ENCODE measurements at regions not wholly inside any gene's neighbourhood (a gene's known extent, or its start where the extent isn't known, plus 50 kb on each side); places are given as distances from the start of the nearest gene placed in this dataset.

- no peak overlapping the region for H3K23ac ChIP-seq (ENCODE audit: insufficient read length)
- H3K4ac ChIP-seq (replicated peaks; ENCODE audit: insufficient read length, low read depth, low read length) = no peak overlapping the region
- H4K8ac ChIP-seq (ENCODE audit: extremely low read depth, insufficient read depth, low read length) = no peak overlapping the region
- H3K18ac ChIP-seq (ENCODE audit: extremely low read depth, low read length) = no peak overlapping the region
- H3K4me2 ChIP-seq (ENCODE audit: insufficient read depth in 1 of 2, low read depth in 2 of 2, low read length in 2 of 2) = no peak overlapping the region
- no peaks in the 10 kb centered on the region for H3K79me2 ChIP-seq (ENCODE audit: control insufficient read depth in 1 of 2, insufficient read depth in 2 of 2, low read length in 2 of 2)
- no peak overlapping the region for H3K4me3 ChIP-seq (ENCODE audit: extremely low read depth in 1 of 4, insufficient read depth in 2 of 4, low read depth in 3 of 4, low read length in 4 of 4)
- H2AFZ ChIP-seq (ENCODE audit: low read length) = no peak overlapping the region
- H4K20me1 ChIP-seq (replicated peaks in 1 of 2; ENCODE audit: control insufficient read depth in 1 of 2, insufficient read depth in 2 of 2, low read length in 2 of 2) = peaks cover 2 to 7% of the 10 kb centered on the region in 2 experiments
- no peak overlapping the region for H4K5ac ChIP-seq (ENCODE audit: insufficient read length, low read depth, low read length)
- H3K36me3 ChIP-seq (ENCODE audit: control insufficient read depth in 2 of 4, insufficient read depth in 4 of 4, low read length in 3 of 4) = no peaks in the 10 kb centered on the region
- H3K56ac ChIP-seq (replicated peaks; ENCODE audit: insufficient read length, low read depth, low read length) = no peak overlapping the region
- no peaks in the 10 kb centered on the region for H3K9me3 ChIP-seq (ENCODE audit: insufficient read depth in 2 of 2, low read depth in 1 of 2, low read length in 1 of 2)
- H2BK12ac ChIP-seq (ENCODE audit: low read depth, low read length) = no peak overlapping the region
- ChIA-PET POLR2A (ENCODE audit: partially characterized antibody) (no interaction called here), CTCF (ENCODE audit: partially characterized antibody) (interaction anchor here (1.2 to 7.6 kb wide), 2 partner anchors 121 to 126 kb away, joined by 3 to 36 read pairs; no protein-coding TSS in a partner anchor)
- H3K23me2 ChIP-seq (ENCODE audit: low read depth, low read length) = no peaks in the 10 kb centered on the region
- no peak overlapping the region for H2BK15ac ChIP-seq (ENCODE audit: low read length)
- peaks cover 5 to 15% (median 10%) of the 10 kb centered on the region in 4 experiments for H3K4me1 ChIP-seq (replicated peaks in 1 of 4; ENCODE audit: control insufficient read depth in 3 of 4, insufficient read depth in 4 of 4, low read length in 3 of 4)
- no peaks in the 10 kb centered on the region for H3K79me1 ChIP-seq (ENCODE audit: low read depth, low read length)
- 67% methylated on average over 1 of the region's 1 CpG; no CpG with 5 or more reads in 1 of the 2 experiments for whole genome bisulfite sequencing, 2 experiments (ENCODE audit: extremely low coverage in 1 of 2, insufficient coverage in 1 of 2, insufficient read length in 1 of 2, insufficient replicate concordance in 2 of 2, low coverage in 1 of 2, low lambda C conversion rate in 2 of 2, missing lambda C conversion rate in 1 of 2)
- no peak for DNase-seq (ENCODE audit: low read depth in 1 of 2, low spot score in 2 of 2)
- no peak overlapping the region for H2BK20ac ChIP-seq (ENCODE audit: low read length)
- no peak overlapping the region for H4K91ac ChIP-seq (replicated peaks; ENCODE audit: insufficient read length, low read length)
- H3K27ac ChIP-seq (ENCODE audit: low read depth, low read length) = no peak overlapping the region
- H3K14ac ChIP-seq (ENCODE audit: insufficient read length) = no peak overlapping the region
- TF ChIP-seq RAD21 (IDR thresholded peaks at IDR 0.05 in 1 of 2, conservative IDR thresholded peaks at IDR 0.05 in 1 of 2; ENCODE audit: low read depth in 2 of 2, low read length in 2 of 2) (no peak), CREB1 (IDR thresholded peaks at IDR 0.05) (no peak), POU5F1 (IDR thresholded peaks at IDR 0.05; ENCODE audit: low read depth, low read length) (no peak), SIRT6 (IDR thresholded peaks at IDR 0.05; ENCODE audit: low read length) (no peak), GTF2F1 (IDR thresholded peaks at IDR 0.05; ENCODE audit: borderline replicate concordance, low read depth, low read length) (no peak), BACH1 (IDR thresholded peaks at IDR 0.05; ENCODE audit: low read length) (no peak), MAFK (IDR thresholded peaks at IDR 0.05; ENCODE audit: low read depth, low read length) (no peak), JUN (IDR thresholded peaks at IDR 0.05; ENCODE audit: low read depth, low read length) (no peak), YY1 (IDR thresholded peaks at IDR 0.05; ENCODE audit: low read depth, low read length) (no peak), CBX5 (IDR thresholded peaks at IDR 0.05; ENCODE audit: low read depth, low read length) (no peak), PHF8 (conservative IDR thresholded peaks at IDR 0.05; ENCODE audit: low read depth, low read length) (no peak)
- peaks cover 16 to 53% (median 43%) of the 10 kb centered on the region in 4 experiments for H3K27me3 ChIP-seq (replicated peaks in 1 of 4; ENCODE audit: control insufficient read depth in 3 of 4, extremely low read depth in 1 of 4, insufficient read depth in 3 of 4, low read length in 3 of 4)
- no peak overlapping the region for H2BK5ac ChIP-seq (ENCODE audit: low read depth, low read length)
- H3K9ac ChIP-seq (replicated peaks in 1 of 4; ENCODE audit: extremely low read depth in 1 of 4, low read depth in 3 of 4, low read length in 3 of 4) = no peak overlapping the region
- H2BK120ac ChIP-seq (replicated peaks; ENCODE audit: low read depth, low read length) = no peak overlapping the region
- no peak for FAIRE-seq
- no peak overlapping the region for H2AK5ac ChIP-seq (ENCODE audit: low read depth, low read length)
Observed at GRCh38 chr20:22460231-22460630, 124.1 kb downstream of the FOXA2 start.

Data from H1 (cell line).